ENCODE measurements at regions not wholly inside any gene's neighbourhood (a gene's known extent, or its start where the extent isn't known, plus 50 kb on each side); places are given as distances from the start of the nearest gene placed in this dataset.

DNA sequence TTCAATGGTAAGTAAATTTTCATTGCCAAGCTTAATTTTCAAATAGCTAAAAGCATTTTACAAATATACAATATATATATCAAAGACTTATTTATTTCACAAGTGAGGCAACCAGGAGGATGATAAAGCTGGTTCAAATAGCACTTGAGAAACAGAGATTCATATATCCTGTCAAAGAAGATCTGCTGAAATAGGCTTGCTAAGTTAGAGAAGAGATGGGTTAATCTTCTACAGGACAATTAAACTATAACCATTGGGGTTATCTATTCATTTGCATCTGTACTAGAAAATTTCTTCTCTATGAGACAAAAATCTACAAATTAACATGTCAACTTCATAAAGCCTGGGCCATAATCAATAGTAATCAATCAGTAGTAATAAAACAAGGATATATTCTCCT is 637.7 kb upstream of the UBE2E2 start:
- TF ChIP-seq, protein P1, sequence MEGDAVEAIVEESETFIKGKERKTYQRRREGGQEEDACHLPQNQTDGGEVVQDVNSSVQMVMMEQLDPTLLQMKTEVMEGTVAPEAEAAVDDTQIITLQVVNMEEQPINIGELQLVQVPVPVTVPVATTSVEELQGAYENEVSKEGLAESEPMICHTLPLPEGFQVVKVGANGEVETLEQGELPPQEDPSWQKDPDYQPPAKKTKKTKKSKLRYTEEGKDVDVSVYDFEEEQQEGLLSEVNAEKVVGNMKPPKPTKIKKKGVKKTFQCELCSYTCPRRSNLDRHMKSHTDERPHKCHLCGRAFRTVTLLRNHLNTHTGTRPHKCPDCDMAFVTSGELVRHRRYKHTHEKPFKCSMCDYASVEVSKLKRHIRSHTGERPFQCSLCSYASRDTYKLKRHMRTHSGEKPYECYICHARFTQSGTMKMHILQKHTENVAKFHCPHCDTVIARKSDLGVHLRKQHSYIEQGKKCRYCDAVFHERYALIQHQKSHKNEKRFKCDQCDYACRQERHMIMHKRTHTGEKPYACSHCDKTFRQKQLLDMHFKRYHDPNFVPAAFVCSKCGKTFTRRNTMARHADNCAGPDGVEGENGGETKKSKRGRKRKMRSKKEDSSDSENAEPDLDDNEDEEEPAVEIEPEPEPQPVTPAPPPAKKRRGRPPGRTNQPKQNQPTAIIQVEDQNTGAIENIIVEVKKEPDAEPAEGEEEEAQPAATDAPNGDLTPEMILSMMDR (IDR thresholded peaks at IDR 0.05; ENCODE audit: borderline replicate concordance, extremely low read depth, low read length, poor library complexity, severe bottlenecking): no peak
- TF ChIP-seq EZH2 (IDR thresholded peaks at IDR 0.05; ENCODE audit: borderline replicate concordance, low read depth, low read length, severe bottlenecking): no peak

Data from DND-41 (cell line).